HG03460 (cell line): ENCODE measurements at regions not wholly inside any gene's neighbourhood (a gene's known extent, or its start where the extent isn't known, plus 50 kb on each side); places are given as distances from the start of the nearest gene placed in this dataset.
"Not testable (repeated sequence)": the region's sequence is repeated elsewhere in the genome, so short reads cannot be mapped to it uniquely, and the experiment has no call there.

ENCODE experiments used
- ATAC-seq: cut with Tn5 transposase; IDR thresholded peaks from one replicate; pipeline ENCODE4 v1.9.1; 2021; ENCODE audit not compliant: unreplicated experiment

GRCh38 chr2:11950896-11951295 is 204.5 kb downstream of the LPIN1 start:
- ATAC-seq, result no peak

- ATAC-seq, result not testable (repeated sequence)
Observed at GRCh38 chr2:11951492-11951891, 205.1 kb downstream of the LPIN1 start.

- ATAC-seq, result no peak
Observed at GRCh38 chr2:11953258-11953657, 206.8 kb downstream of the LPIN1 start.

GRCh38 chr2:11955314-11955713 is 208.9 kb downstream of the LPIN1 start:
- no peak for ATAC-seq

GRCh38 chr2:11955884-11956291 is 209.5 kb downstream of the LPIN1 start:
- no peak for ATAC-seq

GRCh38 chr2:11962707-11963328 is 216.4 kb downstream of the LPIN1 start:
- no peak for ATAC-seq

GRCh38 chr2:11963966-11964365 is 217.5 kb downstream of the LPIN1 start:
- ATAC-seq, result no peak

GRCh38 chr2:11967946-11968465 is 221.6 kb downstream of the LPIN1 start:
- no peak for ATAC-seq

GRCh38 chr2:11968521-11968920 is 222.1 kb downstream of the LPIN1 start:
- ATAC-seq, result no peak

- ATAC-seq, result no peak
Observed at GRCh38 chr2:11969774-11970173, 223.3 kb downstream of the LPIN1 start.

- no peak for ATAC-seq
Observed at GRCh38 chr2:11974573-11974972, 228.1 kb downstream of the LPIN1 start.

GRCh38 chr2:11975373-11975772 is 228.9 kb downstream of the LPIN1 start:
- ATAC-seq, result no peak

- ATAC-seq, result no peak
Observed at GRCh38 chr2:11976073-11976472, 229.6 kb downstream of the LPIN1 start.

- no peak for ATAC-seq
Observed at GRCh38 chr2:11977766-11978524, 231.5 kb downstream of the LPIN1 start.

- ATAC-seq, result no peak
Observed at GRCh38 chr2:11980809-11981208, 234.4 kb downstream of the LPIN1 start.

- ATAC-seq, result no peak
Observed at GRCh38 chr2:11983401-11983800, 237.0 kb downstream of the LPIN1 start.

GRCh38 chr2:11983870-11984269 is 237.4 kb downstream of the LPIN1 start:
- ATAC-seq, result no peak

GRCh38 chr2:11984316-11985158 is 238.1 kb downstream of the LPIN1 start:
- no peak for ATAC-seq

- no peak for ATAC-seq
Observed at GRCh38 chr2:11985817-11986566, 239.6 kb downstream of the LPIN1 start.

GRCh38 chr2:11987151-11987550 is 240.7 kb downstream of the LPIN1 start:
- no peak for ATAC-seq
